NOMO-1 (cell line): ENCODE measurements at regions not wholly inside any gene's neighbourhood (a gene's known extent, or its start where the extent isn't known, plus 50 kb on each side); places are given as distances from the start of the nearest gene placed in this dataset.

Experiments used
- DNase-seq, 2 experiments: peaks; one replicate each; lab custom pipeline; 2025; ENCODE audit not compliant: unreplicated experiment in 2 of 2; lab: John Stamatoyannopoulos, UW

- no peak for DNase-seq
Observed at GRCh38 chr3:180828723-180829408, 83.6 kb upstream of the FXR1 start.

GRCh38 chr3:180829409-180830405, 82.8 kb upstream of the FXR1 start:
- DNase-seq: no peak

- no peak for DNase-seq
Observed at GRCh38 chr3:180835501-180835900, 77.0 kb upstream of the FXR1 start.

GRCh38 chr3:180836766-180837165, 75.7 kb upstream of the FXR1 start:
- no peak for DNase-seq

- no peak for DNase-seq
Observed at GRCh38 chr3:180854887-180855286, 57.6 kb upstream of the FXR1 start.

GRCh38 chr3:180855364-180855763, 57.1 kb upstream of the FXR1 start:
- DNase-seq: no peak

GRCh38 chr3:180855956-180856355, 56.5 kb upstream of the FXR1 start:
- DNase-seq: no peak

- DNase-seq: no peak
Observed at GRCh38 chr3:180860180-180860858, 52.2 kb upstream of the FXR1 start.
